GM21447 (cell line): ENCODE measurements at regions not wholly inside any gene's neighbourhood (a gene's known extent, or its start where the extent isn't known, plus 50 kb on each side); places are given as distances from the start of the nearest gene placed in this dataset.
A peak's percentile ranks its signal among the peaks of the same experiment; 100 is the strongest.
"Not testable (repeated sequence)": the region's sequence is repeated elsewhere in the genome, so short reads cannot be mapped to it uniquely, and the experiment has no call there.

ENCODE experiments used
- ATAC-seq: cut with Tn5 transposase; IDR thresholded peaks from one replicate; pipeline ENCODE4 v1.9.1; 2021; ENCODE audit not compliant: unreplicated experiment

DNA sequence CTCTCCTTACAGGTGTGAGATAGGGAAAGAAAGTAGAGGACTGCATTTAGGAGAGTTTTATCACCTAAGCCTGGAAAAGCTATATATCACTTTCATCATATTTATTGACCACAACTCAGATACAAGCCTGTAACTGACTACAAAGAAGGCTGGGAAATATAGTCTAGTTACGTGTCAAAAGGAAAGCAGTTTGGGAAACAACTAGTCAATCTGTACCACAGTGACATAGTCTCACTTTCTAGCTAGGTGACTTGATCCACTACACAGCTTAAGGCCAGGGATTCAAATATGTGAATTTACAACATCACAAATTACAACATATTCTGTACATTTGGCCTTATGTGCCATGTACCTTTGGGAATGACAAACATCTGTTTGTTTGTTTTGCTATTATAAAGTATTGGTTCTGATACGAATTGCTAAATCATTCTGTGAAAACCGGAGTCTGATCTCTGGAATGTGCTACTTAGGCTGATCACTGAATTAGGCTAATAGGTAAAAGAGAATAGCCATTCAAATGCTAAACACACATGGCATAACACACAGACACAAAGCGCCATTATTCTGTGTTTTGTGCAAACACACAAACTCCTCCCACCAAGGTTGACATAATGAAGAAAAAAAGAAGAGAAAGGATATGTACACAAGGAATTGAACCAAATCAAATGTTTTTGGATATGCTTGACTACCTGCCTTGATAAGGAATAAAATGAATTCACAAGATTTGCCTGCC, 279.8 kb downstream of the DUSP6 start:
- ATAC-seq = no peak

GRCh38 chr12:89070603-89071002, 281.7 kb downstream of the DUSP6 start:
- ATAC-seq = no peak

GRCh38 chr12:89069431-89069830, 282.9 kb downstream of the DUSP6 start:
- ATAC-seq = no peak

GRCh38 chr12:89067421-89068187, 284.7 kb downstream of the DUSP6 start:
- no peak for ATAC-seq

DNA sequence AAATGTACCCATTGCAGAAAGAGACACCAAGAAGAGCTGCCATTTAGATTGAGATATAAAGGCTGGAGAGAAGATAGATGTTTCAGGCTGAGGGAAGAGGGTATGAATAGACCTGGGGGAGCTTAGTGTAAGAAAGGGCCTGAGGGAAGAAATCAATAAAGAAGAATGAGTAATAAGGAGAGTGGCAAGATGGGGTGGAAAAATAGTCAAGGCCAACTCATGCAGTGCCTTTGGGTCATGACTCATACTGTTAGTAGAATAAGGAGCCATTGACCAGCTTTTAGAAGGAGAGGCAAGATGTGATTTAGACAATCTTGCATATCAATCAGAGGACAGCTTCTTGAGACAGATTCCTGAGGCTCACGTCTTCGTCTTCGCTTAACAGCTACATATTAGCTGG, 287.5 kb downstream of the DUSP6 start:
- ATAC-seq = no peak

DNA sequence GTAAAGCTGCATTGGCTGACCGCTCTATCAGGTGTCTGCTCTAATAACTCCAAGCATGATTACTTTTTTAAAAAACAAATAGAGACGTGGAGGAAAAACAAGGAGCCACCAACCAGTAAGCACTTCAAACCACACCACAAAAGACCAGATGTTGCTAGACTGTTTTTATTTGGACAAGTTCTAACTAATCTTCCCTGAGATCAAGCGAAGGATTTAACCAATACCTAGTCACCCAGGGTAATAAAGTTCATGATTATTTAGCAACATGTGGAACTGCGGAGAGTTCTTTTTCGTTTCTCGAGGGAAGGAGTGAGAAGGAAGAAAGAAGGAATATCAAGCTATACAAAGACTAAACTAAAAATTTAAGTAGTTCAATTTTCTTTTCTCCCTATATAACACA, 288.1 kb downstream of the DUSP6 start:
- no peak for ATAC-seq

DNA sequence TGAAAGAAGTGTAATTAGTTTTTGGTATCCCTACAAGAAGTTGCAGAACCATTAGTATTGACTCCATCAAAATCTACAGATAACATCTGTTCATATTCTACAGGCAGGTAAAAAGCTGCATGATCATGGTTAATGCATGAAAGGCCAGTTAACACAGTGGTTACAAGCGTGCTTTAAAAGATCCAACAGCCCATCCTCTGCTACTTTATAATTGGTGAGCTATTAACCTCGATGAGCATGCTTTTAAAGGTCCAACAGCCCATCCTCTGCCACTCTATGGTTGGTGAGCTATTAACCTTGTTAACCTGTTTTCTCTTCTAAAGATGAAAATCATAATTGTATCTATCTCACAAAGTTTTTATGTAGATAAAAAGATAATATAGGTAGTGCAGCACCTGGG, 289.3 kb downstream of the DUSP6 start:
- ATAC-seq = no peak

GRCh38 chr12:89059721-89060541, 292.4 kb downstream of the DUSP6 start:
- no peak for ATAC-seq

- no peak for ATAC-seq
Observed at GRCh38 chr12:89059056-89059455, 293.2 kb downstream of the DUSP6 start.

GRCh38 chr12:89058402-89058801, 293.9 kb downstream of the DUSP6 start:
- ATAC-seq = no peak

DNA sequence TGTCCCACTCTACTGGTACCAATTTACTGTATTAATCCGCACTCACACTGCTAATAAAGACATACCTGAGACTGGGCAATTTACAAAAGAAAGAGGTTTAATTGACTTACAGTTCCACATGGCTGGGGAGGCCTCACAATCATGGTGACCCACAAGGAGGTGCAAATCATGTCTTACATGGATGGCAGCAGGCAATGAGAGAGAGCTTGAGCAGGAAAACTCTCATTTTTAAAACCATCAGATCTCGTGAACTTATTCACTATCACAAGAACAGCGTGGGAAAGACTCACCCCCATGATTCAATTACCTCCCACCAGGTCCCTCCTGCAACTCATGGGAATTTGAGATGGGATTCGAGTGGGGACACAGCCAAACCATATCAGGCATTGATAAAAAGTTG, 298.5 kb downstream of the DUSP6 start:
- ATAC-seq = not testable (repeated sequence)

GRCh38 chr12:89051065-89051677, 301.1 kb downstream of the DUSP6 start:
- no peak for ATAC-seq

DNA sequence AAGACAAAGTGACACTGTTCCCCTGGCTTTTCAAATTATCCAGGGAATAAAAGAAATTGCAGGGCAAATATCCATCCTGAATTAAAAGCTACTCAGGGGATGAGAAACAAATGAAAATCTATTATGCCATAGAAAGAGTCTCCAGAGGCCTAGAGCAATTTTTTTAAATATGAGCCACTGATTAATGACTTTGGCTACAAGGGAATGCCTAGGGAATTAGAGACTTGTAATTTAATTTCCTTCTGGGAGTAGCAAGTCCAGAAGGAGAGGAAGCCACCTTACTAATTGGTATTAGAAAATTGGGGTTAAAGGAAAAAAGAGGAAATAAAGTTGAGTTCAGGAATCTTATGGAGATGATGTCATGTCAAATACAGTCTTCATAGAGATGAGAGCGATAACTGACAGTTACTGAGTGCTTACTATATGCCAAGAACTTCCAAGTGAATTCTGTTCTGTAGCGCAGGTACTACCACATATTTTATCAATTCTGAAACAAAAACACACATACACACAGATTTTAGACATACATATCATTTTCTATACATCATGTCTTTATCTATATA, 304.4 kb downstream of the DUSP6 start:
- no peak for ATAC-seq

GRCh38 chr12:89041078-89041477, 311.2 kb downstream of the DUSP6 start:
- ATAC-seq = no peak

DNA sequence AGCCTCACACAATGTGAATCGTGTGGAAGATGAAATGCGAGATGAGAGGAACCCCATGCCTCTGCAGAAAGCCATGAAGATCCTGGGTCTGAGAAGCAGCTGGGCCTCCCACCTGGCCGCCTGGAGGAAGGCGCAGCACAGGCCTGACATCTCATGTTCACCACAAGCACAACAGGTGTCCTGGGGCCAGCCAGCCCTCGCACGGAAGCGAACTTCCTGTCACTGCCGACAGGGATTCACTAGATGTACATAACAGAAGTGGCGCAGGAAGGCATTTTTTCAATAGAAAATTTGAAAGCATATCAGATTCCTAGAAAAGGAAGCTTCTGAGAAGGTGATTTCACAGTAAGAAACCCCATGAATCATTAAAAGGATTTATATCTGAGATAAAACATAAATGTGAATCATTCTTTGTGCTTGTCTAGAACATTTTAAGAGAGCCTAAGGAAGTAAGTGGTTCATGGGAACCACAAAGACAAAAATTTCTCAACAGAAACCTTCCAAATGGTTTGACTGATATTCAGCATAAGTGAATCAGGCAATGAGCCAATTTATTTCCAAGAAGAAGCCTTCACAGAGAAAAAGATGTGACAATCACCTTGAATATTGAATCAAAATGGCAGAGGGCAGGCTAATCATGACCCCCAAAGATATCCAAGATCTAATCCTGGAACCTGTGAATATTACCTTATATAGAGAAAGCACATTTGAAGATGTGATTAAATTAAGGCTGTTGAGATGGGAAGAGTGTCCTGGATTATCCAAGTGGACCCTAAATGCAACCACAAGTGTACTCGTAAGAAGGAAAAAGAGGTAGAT, 311.9 kb downstream of the DUSP6 start:
- peak; percentile 99 for ATAC-seq

DNA sequence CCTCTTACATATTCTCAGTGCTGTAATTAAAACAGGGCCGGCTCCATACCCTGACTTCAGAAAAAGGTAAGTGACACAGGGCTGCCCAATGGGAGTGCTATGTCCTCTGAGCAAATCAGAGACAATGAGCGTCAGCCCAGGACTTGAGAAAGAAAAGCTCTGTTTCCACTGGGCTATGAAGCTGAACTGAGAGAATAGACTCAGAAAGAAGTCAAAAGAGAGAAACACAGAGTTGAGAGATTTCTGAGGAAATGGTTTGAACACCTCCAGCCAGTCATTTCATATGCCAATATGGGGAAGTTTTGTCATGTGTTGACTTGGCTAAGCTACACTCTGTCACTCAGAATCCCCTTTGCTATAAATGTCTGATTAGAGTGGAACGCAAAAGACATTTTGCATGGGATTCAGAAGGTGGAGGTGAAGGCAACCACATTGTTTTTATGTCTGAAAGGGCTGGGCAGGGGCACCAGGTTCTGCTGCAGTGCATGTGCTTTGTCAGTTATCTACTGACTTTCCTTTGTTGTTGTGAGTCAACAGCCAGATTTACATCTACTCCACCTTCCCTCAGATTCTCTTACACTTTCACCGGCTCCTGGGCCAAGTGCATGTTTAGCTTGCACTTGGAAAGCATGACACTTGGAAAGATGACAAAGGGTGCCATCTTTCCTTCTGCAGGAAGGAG, 313.3 kb downstream of the DUSP6 start:
- no peak for ATAC-seq

- ATAC-seq = no peak
Observed at GRCh38 chr12:89033062-89033461, 319.2 kb downstream of the DUSP6 start.

DNA sequence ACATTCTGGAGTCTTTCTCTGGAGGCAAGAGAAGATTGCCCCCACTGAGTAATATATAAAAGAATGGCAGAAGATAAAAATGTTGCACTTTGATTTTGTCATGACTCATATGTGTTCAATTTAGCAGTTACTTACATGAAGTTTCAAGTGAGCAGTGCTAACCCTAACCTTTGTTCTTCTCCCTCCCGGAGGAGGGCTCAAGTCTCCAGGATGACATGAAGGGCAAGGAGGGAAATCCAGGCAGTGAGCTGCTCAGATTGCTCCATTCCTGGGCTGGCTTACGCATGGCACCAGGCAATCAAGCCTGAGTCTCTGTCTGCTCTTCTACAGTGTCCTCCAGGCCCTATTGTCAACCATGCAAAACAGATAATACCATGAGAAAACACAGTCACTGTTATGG, 322.3 kb downstream of the DUSP6 start:
- no peak for ATAC-seq

DNA sequence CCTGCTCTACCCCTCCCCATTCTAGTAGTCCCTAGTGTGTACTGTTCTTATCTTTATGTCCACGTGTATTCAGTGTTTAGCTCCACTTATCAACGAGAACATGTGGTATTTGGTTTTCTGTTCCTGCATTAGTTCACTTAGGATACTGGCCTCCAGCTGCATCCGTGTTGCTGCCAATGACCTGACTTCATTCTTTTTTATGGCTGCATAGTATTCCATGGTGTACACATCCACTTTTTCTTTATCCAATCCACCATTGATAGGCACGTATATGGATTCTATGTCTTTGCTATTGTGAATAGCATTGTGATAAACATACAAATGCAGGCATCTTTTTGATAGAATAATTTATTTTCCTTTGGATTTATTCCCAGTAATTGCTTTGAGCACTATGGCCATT, 327.7 kb downstream of the DUSP6 start:
- no peak for ATAC-seq

GRCh38 chr12:89023936-89024335, 328.4 kb downstream of the DUSP6 start:
- ATAC-seq = no peak
